Activated naive CD4-positive, alpha-beta T cell treated with anti-CD3 and anti-CD28 coated beads, Interleukin-2, amount 50 U/mL, for 16 hours (primary cell): ENCODE measurements at regions not wholly inside any gene's neighbourhood (a gene's known extent, or its start where the extent isn't known, plus 50 kb on each side); places are given as distances from the start of the nearest gene placed in this dataset.

Experiments used
- DNase-seq: peaks from one replicate; pipeline ENCODE4 v3.0.0-alpha.2; 2020

GRCh38 chr18:45551142-45551815 is 64.0 kb upstream of the SLC14A2 start:
- DNase-seq = no peak

GRCh38 chr18:45553723-45554388 is 61.4 kb upstream of the SLC14A2 start:
- DNase-seq = no peak

DNA sequence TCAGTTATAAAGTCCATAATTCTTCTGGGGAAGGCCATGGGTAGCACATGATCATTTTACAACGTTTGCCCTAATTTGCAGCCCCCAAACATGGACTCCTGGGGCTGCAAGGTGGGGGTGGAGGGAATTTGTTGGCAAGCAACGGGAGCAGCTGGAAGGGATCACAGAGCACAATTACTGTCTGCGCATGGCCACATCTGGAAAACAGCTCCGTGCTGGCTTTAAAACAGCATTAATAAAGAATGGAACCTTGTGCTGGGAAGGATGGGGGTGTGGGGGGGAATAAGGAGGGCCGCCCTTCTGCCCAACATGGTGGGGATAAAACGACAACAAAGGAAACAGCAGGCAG is 60.9 kb upstream of the SLC14A2 start:
- no peak for DNase-seq

- DNase-seq = no peak
These were observed 59.1 kb upstream of the SLC14A2 start for GRCh38 chr18:45556222-45556621.

DNA sequence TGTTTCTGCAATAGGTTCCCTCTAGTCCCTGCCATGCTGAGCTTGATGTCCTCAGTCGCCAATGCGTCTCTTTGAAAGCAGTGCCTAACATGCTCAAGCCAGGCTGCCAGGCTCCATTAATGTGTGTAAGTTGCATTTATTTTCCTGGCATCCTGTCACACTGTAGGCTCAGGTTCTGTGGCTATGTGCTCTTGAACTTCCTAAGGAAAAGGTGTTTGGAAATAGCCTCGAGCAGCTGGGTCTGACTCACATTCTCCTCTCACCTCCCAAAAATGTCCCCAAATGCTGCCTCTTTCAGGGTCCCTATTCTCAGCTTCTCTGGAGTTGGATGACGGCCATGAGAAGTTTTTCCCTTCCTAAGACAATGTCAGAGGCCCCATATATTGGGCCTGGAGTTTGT is 58.0 kb upstream of the SLC14A2 start:
- DNase-seq = no peak

GRCh38 chr18:45557779-45558178 is 57.5 kb upstream of the SLC14A2 start:
- no peak for DNase-seq

DNA sequence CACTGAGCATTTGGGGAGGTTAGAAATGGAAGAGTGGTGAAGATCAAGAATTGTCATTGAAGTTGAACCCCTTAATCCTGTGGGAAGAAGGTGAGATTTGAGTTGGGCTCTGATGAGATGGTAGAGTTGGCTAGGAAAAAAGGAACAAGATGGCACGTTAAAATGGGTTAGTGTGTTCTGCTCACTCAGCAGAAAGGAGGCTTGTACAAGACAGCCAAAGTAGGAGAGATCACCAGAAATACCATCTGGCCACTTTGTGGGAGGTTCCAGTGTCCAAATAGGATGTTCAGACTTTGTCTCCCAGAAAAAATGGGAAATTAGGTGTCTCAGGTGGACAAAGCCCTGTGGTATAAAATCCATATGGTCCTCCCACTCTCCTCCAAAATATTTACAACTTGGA is 56.0 kb upstream of the SLC14A2 start:
- no peak for DNase-seq

GRCh38 chr18:45560870-45561269 is 54.4 kb upstream of the SLC14A2 start:
- no peak for DNase-seq

DNA sequence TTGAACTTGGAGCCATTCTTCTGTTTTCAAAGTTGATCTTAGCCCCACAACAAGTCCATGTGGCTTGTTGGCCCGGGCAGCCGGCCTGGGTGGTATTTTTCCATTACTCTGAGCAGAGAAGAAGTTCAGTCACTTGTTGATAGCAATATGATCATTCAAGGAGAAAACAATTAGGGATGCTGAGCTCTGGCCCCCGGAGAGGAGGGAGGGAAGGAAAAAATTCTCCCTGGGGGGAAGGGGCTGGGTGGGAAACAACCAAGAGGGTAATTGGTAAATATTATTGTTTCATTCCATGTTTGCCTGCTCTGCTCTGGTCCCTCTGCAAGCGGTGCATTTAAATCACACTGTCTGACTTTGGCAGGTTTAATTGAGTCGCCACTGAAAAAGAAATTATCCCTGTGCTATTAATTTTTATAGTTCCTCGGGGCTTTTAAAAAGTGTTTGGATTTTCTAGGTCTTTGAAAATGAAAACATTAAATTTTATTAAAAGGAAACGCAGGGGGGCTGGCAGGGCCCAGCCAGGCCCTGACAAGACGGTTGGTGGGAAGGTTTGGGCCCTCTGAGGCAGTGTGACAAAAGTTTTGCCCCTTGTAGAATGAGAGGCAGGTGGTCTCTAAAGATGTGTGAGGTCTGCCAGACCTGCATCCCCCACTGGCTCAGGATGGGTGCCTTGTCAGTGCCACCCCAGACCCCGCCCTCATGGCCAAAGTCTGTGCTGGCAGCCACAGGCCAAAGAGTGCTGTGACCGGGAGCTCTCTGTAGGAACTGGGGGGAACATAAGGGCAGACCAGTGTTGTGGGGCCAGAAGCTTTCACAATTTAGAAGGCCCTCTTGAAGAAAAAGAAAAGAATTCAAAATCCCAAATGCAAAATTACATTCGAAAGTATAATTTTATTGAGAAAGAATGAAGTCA is 52.5 kb upstream of the SLC14A2 start:
- DNase-seq = no peak

- DNase-seq = no peak
These were observed 49.9 kb upstream of the SLC14A2 start for GRCh38 chr18:45565280-45565970.
